CD14-positive monocyte (primary cell): ENCODE measurements at regions not wholly inside any gene's neighbourhood (a gene's known extent, or its start where the extent isn't known, plus 50 kb on each side); places are given as distances from the start of the nearest gene placed in this dataset.

Source experiments
- DNase-seq, 3 donors: peaks; one replicate each; pipeline ENCODE4 v3.0.0-alpha.2; 2011 to 2022
- H2AFZ ChIP-seq: 2 replicates; pipeline ENCODE4 v1.6.0; 2012; ENCODE audit warnings: mild to moderate bottlenecking, low read depth, low read length, inconsistent platforms; ENCODE audit not compliant: insufficient read depth, poor library complexity, severe bottlenecking
- H3K27ac ChIP-seq, 2 donors: 1 replicate in 1 of 2; 2 replicates in 1 of 2; pipeline ENCODE4 v1.5.1; 2012 to 2013; ENCODE audit warnings: low read length in 2 of 2, control low read depth in 1 of 2, inconsistent platforms in 1 of 2, low read depth in 1 of 2, mild to moderate bottlenecking in 1 of 2
- H3K27me3 ChIP-seq, 2 donors: one replicate each; pipeline versions ENCODE4 v1.6.0 to v1.6.1; 2011 to 2013; ENCODE audit warnings: low read length in 2 of 2; ENCODE audit not compliant: control insufficient read depth in 2 of 2, insufficient read depth in 2 of 2
- H3K36me3 ChIP-seq, 2 donors: replicated peaks in 1 of 2; 1 replicate in 1 of 2; 2 replicates in 1 of 2; pipeline versions ENCODE4 v1.5.1 to v1.6.1; 2012 to 2013; ENCODE audit warnings: low read length in 2 of 2, control low read depth in 1 of 2, inconsistent platforms in 1 of 2, mild to moderate bottlenecking in 1 of 2; ENCODE audit not compliant: insufficient read depth in 2 of 2, control insufficient read depth in 1 of 2
- H3K4me1 ChIP-seq, 2 donors: 1 replicate in 1 of 2; 2 replicates in 1 of 2; pipeline versions ENCODE4 v1.5.1 to v1.6.1; 2012 to 2013; ENCODE audit warnings: low read length in 2 of 2, control low read depth in 1 of 2, inconsistent platforms in 1 of 2, mild to moderate bottlenecking in 1 of 2, moderate library complexity in 1 of 2; ENCODE audit not compliant: insufficient read depth in 2 of 2, control insufficient read depth in 1 of 2
- H3K4me2 ChIP-seq: replicated peaks from 2 replicates; pipeline ENCODE3; 2012; ENCODE audit warnings: low read length, moderate library complexity, mild to moderate bottlenecking; ENCODE audit not compliant: poor library complexity, severe bottlenecking; ENCODE audit errors: extremely low read depth
- H3K4me3 ChIP-seq, 3 experiments: fragments of 200-600 bp in 1 of 3; sonication (generic) in 1 of 3; replicated peaks in 1 of 3; 1 replicate in 2 of 3; 2 replicates in 1 of 3; pipeline ENCODE4 v1.5.1; 2011 to 2013; ENCODE audit warnings: low read length in 3 of 3, mild to moderate bottlenecking in 3 of 3, control low read depth in 2 of 3, low read depth in 2 of 3, inconsistent platforms in 1 of 3, moderate library complexity in 1 of 3
- H3K79me2 ChIP-seq: 2 replicates; pipeline ENCODE4 v1.6.0; 2012; ENCODE audit warnings: mild to moderate bottlenecking, control low read depth, inconsistent platforms, low read length, moderate library complexity; ENCODE audit not compliant: insufficient read depth
- H3K9ac ChIP-seq: 2 replicates; pipeline ENCODE4 v1.6.0; 2017; ENCODE audit warnings: low read length, mild to moderate bottlenecking; ENCODE audit not compliant: insufficient read depth, poor library complexity, severe bottlenecking
- H3K9me3 ChIP-seq, 2 donors: replicated peaks in 1 of 2; 1 replicate in 1 of 2; 2 replicates in 1 of 2; pipeline versions ENCODE4 v1.5.1 to v1.6.1; 2012 to 2013; ENCODE audit warnings: low read length in 2 of 2, control low read depth in 1 of 2; ENCODE audit not compliant: control insufficient read depth in 1 of 2, insufficient read depth in 1 of 2
- H4K20me1 ChIP-seq: 2 replicates; pipeline ENCODE4 v1.6.0; 2012; ENCODE audit warnings: mild to moderate bottlenecking, low read length, control low read depth, moderate library complexity; ENCODE audit not compliant: insufficient read depth
- H3K27ac Mint-ChIP-seq, 7 donors: one replicate each; pipeline ENCODE4 v1.8.0; 2020; ENCODE audit warnings: mild to moderate bottlenecking in 7 of 7, mixed read lengths in 7 of 7, moderate library complexity in 6 of 7, inconsistent platforms in 2 of 7
- H3K27me3 Mint-ChIP-seq, 3 donors: one replicate each; pipeline ENCODE4 v1.8.0; 2021 to 2022; ENCODE audit warnings: low read depth in 3 of 3, mild to moderate bottlenecking in 3 of 3, mixed read lengths in 3 of 3, moderate library complexity in 3 of 3, inconsistent platforms in 1 of 3
- H3K36me3 Mint-ChIP-seq, 2 donors: one replicate each; pipeline ENCODE4 v1.8.0; 2020; ENCODE audit warnings: mixed read lengths in 2 of 2, inconsistent platforms in 1 of 2, mild to moderate bottlenecking in 1 of 2
- H3K4me1 Mint-ChIP-seq: one replicate; pipeline ENCODE4 v1.8.0; 2020; ENCODE audit warnings: mild to moderate bottlenecking, mixed read lengths
- H3K4me3 Mint-ChIP-seq, 2 donors: one replicate each; pipeline ENCODE4 v1.8.0; 2020; ENCODE audit warnings: mild to moderate bottlenecking in 2 of 2, mixed read lengths in 2 of 2, moderate library complexity in 1 of 2
- H3K9me3 Mint-ChIP-seq, 7 donors: one replicate each; pipeline ENCODE4 v1.8.0; 2020 to 2022; ENCODE audit warnings: mixed read lengths in 7 of 7, mild to moderate bottlenecking in 6 of 7, moderate library complexity in 6 of 7, inconsistent platforms in 2 of 7
- WGBS: methylation state at CpG from one replicate; pipeline ENCODE4 v1.1.5; 2013; ENCODE audit warnings: missing lambda C conversion rate; ENCODE audit not compliant: insufficient coverage; 5-methylcytosine and 5-hydroxymethylcytosine counted together
- intact Hi-C, 2 donors: fragments of 100-400 bp; cut with micrococcal nuclease; formaldehyde crosslinking; loops; one replicate each; pipeline versions ENCODE4 v1.15.0 to v1.15.1; 2023
- TF ChIP-seq, protein P1 (sequence below): fragments of 200-600 bp; IDR thresholded peaks from one replicate; pipeline ENCODE4 v1.8.0; 2022; ENCODE audit warnings: antibody characterized with exemption, mild to moderate bottlenecking

GRCh38 chr2:60319031-60319547, 234.4 kb downstream of the BCL11A start:
- Histone ChIP-seq H3K9ac (no peak overlapping the region), H3K79me2 (no peaks in the 10 kb centered on the region), H3K4me2 (no peak overlapping the region), H3K36me3 (no peaks in the 10 kb centered on the region), H3K27me3 (no peaks in the 10 kb centered on the region), H2AFZ (no peak overlapping the region), H4K20me1 (no peaks in the 10 kb centered on the region), H3K27ac (no peak overlapping the region), H3K4me1 (peaks cover 24 to 31% of the 10 kb centered on the region in 2 donors), H3K4me3 (no peak overlapping the region), H3K9me3 (no peaks in the 10 kb centered on the region)
- Mint-ChIP-seq H3K9me3 (no peaks in the 10 kb centered on the region), H3K27ac (peak overlapping the region in 1 of 7 donors; percentile 37), H3K4me1 (peaks cover 32% of the 10 kb centered on the region), H3K27me3 (peaks cover 0 to 2% (median 2%) of the 10 kb centered on the region in 3 donors), H3K4me3 (no peak overlapping the region), H3K36me3 (no peaks in the 10 kb centered on the region)
- no peak for DNase-seq
- intact Hi-C loops, result no loop called here
- TF ChIP-seq, protein P1, sequence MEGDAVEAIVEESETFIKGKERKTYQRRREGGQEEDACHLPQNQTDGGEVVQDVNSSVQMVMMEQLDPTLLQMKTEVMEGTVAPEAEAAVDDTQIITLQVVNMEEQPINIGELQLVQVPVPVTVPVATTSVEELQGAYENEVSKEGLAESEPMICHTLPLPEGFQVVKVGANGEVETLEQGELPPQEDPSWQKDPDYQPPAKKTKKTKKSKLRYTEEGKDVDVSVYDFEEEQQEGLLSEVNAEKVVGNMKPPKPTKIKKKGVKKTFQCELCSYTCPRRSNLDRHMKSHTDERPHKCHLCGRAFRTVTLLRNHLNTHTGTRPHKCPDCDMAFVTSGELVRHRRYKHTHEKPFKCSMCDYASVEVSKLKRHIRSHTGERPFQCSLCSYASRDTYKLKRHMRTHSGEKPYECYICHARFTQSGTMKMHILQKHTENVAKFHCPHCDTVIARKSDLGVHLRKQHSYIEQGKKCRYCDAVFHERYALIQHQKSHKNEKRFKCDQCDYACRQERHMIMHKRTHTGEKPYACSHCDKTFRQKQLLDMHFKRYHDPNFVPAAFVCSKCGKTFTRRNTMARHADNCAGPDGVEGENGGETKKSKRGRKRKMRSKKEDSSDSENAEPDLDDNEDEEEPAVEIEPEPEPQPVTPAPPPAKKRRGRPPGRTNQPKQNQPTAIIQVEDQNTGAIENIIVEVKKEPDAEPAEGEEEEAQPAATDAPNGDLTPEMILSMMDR, result no peak
- 89% methylated on average over 3 of the region's 3 CpGs for WGBS

DNA sequence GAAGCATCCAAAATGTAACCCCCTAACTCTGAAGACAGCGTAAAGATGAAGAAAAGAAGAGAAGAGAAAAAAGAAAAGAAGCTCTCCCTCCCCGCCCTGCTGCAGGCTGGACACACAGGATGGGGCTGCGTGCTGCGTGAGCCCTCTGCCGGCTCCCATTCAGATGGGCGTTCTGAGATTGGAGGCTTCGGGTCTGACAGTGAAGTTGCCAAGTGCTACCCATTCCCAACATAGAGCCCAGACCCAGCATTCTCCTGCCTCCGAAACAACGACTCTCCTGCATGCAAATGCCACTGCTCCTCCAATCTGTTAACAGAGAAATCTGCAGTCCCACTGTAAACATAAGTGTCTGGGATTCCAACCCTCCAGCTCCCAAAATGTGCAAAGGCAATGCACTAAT, 234.9 kb downstream of the BCL11A start:
- TF ChIP-seq, protein P1, result no peak

More for the DNA sequence above, 234.9 kb downstream of the BCL11A start:
- H3K4me3 ChIP-seq, result no peak overlapping the region
- H3K9ac ChIP-seq, result no peak overlapping the region
- H3K79me2 ChIP-seq, result no peaks in the 10 kb centered on the region
- H3K27me3 ChIP-seq, result no peaks in the 10 kb centered on the region
- no peaks in the 10 kb centered on the region for H3K9me3 ChIP-seq
- no peak for DNase-seq
- peak overlapping the region in 1 of 2 donors; percentile 82 for H3K4me3 Mint-ChIP-seq
- H4K20me1 ChIP-seq, result no peaks in the 10 kb centered on the region
- peaks cover 24 to 29% of the 10 kb centered on the region in 2 donors for H3K4me1 ChIP-seq
- peaks cover 32% of the 10 kb centered on the region for H3K4me1 Mint-ChIP-seq
- H3K9me3 Mint-ChIP-seq, result no peaks in the 10 kb centered on the region
- 94% methylated on average over 5 of the region's 9 CpGs for WGBS
- peak overlapping the region in 1 of 2 donors; percentile 51 for H3K27ac ChIP-seq
- H2AFZ ChIP-seq, result no peak overlapping the region
- intact Hi-C loops, result no loop called here
- no peaks in the 10 kb centered on the region for H3K36me3 Mint-ChIP-seq
- H3K27me3 Mint-ChIP-seq, result peaks cover 0 to 3% (median 2%) of the 10 kb centered on the region in 3 donors
- peak overlapping the region; percentile 62 for H3K4me2 ChIP-seq
- H3K27ac Mint-ChIP-seq, result peak overlapping the region in 1 of 7 donors; percentile 38
- H3K36me3 ChIP-seq, result no peaks in the 10 kb centered on the region
